Stimulated activated CD4-positive, alpha-beta T cell treated with anti-CD3 and anti-CD28 coated beads, TNF-alpha, amount 100 ng/mL, for 4 hours (primary cell): ENCODE measurements at regions not wholly inside any gene's neighbourhood (a gene's known extent, or its start where the extent isn't known, plus 50 kb on each side); places are given as distances from the start of the nearest gene placed in this dataset.

Experiments
- DNase-seq, 3 experiments: peaks; one replicate each; pipeline ENCODE4 v3.0.0-alpha.2; 2020; ENCODE audit warnings: low read depth in 3 of 3

GRCh38 chr13:29955137-29955650, 104.8 kb upstream of the UBL3 start:
- no peak for DNase-seq

- DNase-seq: peak in 1 of 3 experiments; percentile 13
Observed at GRCh38 chr13:29954082-29955028, 103.9 kb upstream of the UBL3 start.

GRCh38 chr13:29953542-29953941, 103.1 kb upstream of the UBL3 start:
- DNase-seq: no peak

GRCh38 chr13:29952245-29952644, 101.8 kb upstream of the UBL3 start:
- no peak for DNase-seq

- no peak for DNase-seq
Observed at GRCh38 chr13:29948791-29949190, 98.4 kb upstream of the UBL3 start.

GRCh38 chr13:29948244-29948643, 97.8 kb upstream of the UBL3 start:
- DNase-seq: no peak

- DNase-seq: no peak
Observed at GRCh38 chr13:29947839-29948238, 97.4 kb upstream of the UBL3 start.

GRCh38 chr13:29946093-29946492, 95.7 kb upstream of the UBL3 start:
- no peak for DNase-seq

- no peak for DNase-seq
Observed at GRCh38 chr13:29943686-29944085, 93.3 kb upstream of the UBL3 start.

GRCh38 chr13:29943273-29943672, 92.9 kb upstream of the UBL3 start:
- no peak for DNase-seq

GRCh38 chr13:29940715-29941114, 90.3 kb upstream of the UBL3 start:
- DNase-seq: no peak

GRCh38 chr13:29939158-29939557, 88.7 kb upstream of the UBL3 start:
- DNase-seq: no peak

GRCh38 chr13:29937841-29938240, 87.4 kb upstream of the UBL3 start:
- DNase-seq: peak in 1 of 3 experiments; percentile 13

GRCh38 chr13:29937379-29937778, 87.0 kb upstream of the UBL3 start:
- DNase-seq: no peak

GRCh38 chr13:29936956-29937355, 86.5 kb upstream of the UBL3 start:
- no peak for DNase-seq

- DNase-seq: no peak
Observed at GRCh38 chr13:29936051-29936813, 85.8 kb upstream of the UBL3 start.

- DNase-seq: peak in 2 of 3 experiments; percentile 21 to 35
Observed at GRCh38 chr13:29935309-29935981, 85.0 kb upstream of the UBL3 start.

- DNase-seq: no peak
Observed at GRCh38 chr13:29934531-29935308, 84.3 kb upstream of the UBL3 start.

- no peak for DNase-seq
Observed at GRCh38 chr13:29933401-29933800, 83.0 kb upstream of the UBL3 start.

- DNase-seq: no peak
Observed at GRCh38 chr13:29931696-29932095, 81.3 kb upstream of the UBL3 start.
